RPMI8226 (cell line): ENCODE measurements at regions not wholly inside any gene's neighbourhood (a gene's known extent, or its start where the extent isn't known, plus 50 kb on each side); places are given as distances from the start of the nearest gene placed in this dataset.
A peak's percentile ranks its signal among the peaks of the same experiment; 100 is the strongest.
"Not testable (repeated sequence)": the region's sequence is repeated elsewhere in the genome, so short reads cannot be mapped to it uniquely, and the experiment has no call there.

ENCODE experiments used
- DNase-seq: peaks from one replicate; pipeline ENCODE4 v3.0.0-alpha.2; 2015

GRCh38 chr17:33952425-33952824 lies 302.7 kb upstream of the CCL2 start:
- no peak for DNase-seq

- no peak for DNase-seq
Observed at GRCh38 chr17:33954597-33954996, 300.5 kb upstream of the CCL2 start.

DNA sequence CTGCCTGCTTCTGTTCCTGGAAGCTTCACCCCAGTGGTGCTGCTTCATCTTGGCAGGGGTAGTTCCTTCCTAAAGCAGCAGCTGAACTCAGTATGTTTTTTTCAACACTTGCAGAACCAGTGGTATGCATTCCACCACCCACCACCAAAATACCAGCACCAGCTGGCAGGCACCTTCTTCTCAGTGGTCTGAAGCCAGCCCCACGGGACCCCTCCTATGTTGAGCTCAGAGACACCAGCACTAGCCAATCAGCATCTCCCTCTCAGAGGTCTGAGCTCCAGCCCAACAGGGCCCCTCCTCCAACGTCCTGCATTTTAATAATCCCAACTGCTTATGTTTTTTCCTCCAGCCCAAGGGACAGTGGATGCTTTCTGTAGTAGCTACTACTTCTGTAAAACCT lies 299.6 kb upstream of the CCL2 start:
- DNase-seq = no peak

DNA sequence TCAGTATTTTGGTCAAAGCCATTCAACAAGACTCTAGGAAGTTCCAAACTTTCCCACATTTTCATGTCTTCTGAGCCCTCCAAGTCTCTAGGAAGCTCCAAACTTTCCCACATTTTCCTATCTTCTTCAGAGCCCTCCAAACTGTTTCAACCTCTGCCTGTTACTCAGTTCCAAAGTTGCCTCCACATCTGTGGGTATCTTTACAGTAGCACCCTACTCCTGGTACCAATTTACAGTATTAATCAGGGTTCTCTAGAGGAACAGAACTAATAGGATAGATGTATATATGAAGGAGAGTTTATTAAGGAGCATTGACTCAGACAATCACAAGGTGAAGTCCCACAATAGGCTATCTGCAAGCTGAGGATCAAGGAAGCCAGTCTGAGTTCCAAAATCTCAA lies 296.0 kb upstream of the CCL2 start:
- not testable (repeated sequence) for DNase-seq

DNA sequence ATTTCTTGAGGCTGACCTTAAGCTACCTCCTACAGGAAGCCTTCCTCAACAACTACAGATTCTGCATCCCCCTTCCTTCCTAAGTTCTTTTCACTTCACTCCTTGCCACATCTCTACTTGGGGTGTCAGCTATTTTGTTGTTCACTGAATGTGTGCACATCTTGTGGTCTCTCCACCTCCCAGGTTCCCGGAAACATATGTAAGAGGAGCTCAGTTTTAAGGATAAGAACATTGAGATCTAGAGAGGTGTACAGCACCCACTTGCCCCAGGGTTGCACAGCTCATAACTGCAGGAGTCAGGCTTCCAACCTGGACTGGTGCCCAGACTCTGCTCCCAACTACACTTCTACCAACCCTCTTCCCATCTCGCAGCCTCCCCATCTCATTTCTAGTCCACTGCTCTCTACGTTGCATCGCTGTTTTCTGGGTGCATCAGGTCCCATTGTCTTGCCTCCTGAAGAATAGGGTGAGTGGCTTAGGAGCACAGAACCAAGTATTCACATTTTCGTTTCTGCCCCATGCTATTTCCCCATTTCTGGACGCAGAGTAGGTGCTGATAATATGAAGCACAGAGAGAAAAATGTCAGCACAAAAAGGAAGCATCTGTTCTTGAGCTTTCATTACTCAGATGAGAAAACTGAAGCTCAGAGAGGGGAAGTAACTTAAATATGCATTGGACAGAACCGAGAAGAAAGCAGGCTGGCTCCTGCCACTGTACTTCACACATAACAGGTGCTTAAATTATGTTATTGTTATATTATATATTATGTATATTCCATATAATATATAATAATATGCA lies 292.0 kb upstream of the CCL2 start:
- peak; percentile 56 for DNase-seq

- DNase-seq = peak; percentile 88
Observed at GRCh38 chr17:33964344-33964979, 290.6 kb upstream of the CCL2 start.

- DNase-seq = no peak
Observed at GRCh38 chr17:33966410-33967059, 288.6 kb upstream of the CCL2 start.

DNA sequence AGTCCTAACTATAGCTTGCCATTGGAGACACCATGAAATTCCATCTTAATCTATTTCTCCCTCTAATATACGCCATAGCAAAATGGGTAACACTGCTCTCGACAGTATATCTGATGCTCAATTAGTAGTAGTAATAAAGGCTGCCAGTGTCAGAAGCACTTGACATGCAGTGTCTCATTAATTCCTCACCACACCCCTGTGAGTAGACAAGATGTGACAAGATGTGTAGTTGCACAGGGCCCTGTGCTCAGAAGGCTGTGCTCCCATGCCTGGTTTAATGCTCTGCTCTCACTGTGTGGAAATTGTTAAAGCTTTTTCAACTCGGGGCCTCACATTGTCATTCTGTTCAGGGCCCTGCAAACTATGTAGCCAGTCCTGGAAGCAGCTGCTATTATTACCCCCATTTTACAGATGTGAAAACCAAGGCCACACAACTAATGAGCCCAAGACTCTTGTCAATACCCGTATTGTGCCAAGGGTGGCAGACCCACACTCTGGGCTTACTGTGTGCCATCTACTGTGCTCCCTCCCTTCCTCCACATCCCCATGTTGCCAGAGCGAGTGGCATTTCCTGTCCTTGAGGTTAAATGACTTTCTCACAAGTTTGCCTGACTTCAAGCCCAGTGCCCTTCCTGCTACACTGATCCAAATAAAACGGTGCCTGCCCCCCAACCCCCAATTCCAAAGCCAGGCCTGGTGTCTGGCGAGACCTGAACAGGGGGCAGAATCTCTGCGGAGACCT lies 287.3 kb upstream of the CCL2 start:
- DNase-seq = peak; percentile 37

GRCh38 chr17:33968350-33969044 lies 286.6 kb upstream of the CCL2 start:
- DNase-seq = peak; percentile 86

GRCh38 chr17:33970279-33970678 lies 284.8 kb upstream of the CCL2 start:
- DNase-seq = no peak

DNA sequence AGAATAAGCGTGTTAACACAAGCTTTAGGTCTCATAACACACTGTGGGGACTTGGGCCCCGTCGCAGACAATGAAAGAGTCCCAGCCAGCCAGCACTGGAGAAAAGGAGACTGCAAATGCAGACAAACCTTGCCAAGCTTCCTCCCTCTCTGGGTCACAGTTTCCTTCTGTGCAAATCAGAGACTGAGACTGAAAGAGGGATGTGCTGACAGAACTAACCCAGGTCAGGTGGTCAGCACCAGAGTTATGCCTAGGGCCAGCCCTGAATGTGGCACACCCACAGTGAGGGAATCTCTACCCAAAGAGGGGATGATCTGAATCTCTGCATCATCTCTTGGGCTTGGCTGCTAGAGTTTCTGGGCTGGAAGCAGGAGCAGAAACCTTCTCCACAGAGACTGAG lies 282.3 kb upstream of the CCL2 start:
- DNase-seq = no peak

DNA sequence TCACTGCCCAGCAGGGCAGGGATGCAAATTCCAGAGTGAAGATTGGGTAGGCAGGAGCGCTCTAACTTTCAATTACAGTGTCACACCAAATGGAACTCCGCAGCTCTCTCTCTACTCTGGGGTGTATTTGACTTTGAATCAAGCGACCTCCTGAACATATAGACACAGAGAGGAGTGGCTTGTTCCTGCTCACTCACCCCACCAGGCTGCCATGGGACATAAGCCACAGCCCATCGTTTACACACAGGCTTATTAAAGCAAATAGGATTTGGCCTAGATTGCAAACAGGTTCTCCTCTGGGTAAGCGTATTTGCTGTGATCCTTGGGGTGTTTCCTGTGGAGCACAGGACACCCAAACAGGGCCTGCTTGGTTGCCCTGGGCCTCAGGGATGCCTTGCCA lies 281.6 kb upstream of the CCL2 start:
- DNase-seq = no peak

GRCh38 chr17:33974276-33974675 lies 280.8 kb upstream of the CCL2 start:
- no peak for DNase-seq

- no peak for DNase-seq
Observed at GRCh38 chr17:33976831-33977230, 278.3 kb upstream of the CCL2 start.

- no peak for DNase-seq
Observed at GRCh38 chr17:33977729-33978514, 277.2 kb upstream of the CCL2 start.

GRCh38 chr17:33978889-33979288 lies 276.2 kb upstream of the CCL2 start:
- DNase-seq = no peak

GRCh38 chr17:33980193-33980592 lies 274.9 kb upstream of the CCL2 start:
- no peak for DNase-seq

DNA sequence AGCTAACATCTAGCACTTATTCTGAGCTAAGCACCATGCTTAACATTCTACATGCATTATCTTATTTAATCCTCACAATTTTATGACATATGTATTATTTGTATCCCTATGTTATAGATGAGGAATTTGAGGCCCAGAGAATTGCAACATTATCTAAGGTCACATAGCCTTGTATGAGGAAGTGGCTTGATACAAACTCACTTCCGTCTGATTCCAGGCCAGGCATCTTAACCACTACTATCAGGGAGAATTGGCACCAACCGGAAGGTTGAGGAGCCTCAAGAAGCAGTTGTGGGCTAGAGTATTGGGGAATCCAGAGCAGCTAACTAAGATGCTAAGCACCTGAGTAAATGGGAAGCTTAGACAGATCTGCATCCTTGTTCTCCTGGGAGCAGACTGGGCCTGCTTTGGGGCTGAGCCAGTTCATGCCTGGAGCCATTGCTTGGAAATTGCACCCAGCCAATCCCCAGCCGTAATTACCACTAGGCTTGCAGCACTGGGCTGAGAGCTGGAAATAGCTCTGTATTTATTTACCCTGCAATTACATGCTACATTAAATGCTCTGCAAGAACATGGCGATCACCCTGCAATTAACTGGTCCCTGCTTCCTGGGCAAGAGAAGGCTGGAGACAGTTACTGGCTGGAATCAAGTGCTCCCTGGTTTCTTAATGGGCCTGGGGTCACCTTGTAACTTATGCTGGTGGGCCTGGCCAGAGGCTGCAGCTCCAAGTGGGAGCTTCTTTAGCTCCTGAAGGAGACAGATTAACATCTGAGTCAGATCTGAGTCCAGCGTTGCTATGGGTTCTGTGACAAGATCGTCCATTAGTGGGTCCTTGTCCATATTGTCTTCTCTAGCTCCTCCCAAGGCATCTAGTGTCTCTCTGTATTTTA lies 273.1 kb upstream of the CCL2 start:
- no peak for DNase-seq

GRCh38 chr17:33982909-33983308 lies 272.2 kb upstream of the CCL2 start:
- DNase-seq = no peak

- DNase-seq = no peak
Observed at GRCh38 chr17:33983824-33984574, 271.1 kb upstream of the CCL2 start.
